Mammary epithelial cell (primary cell): ENCODE measurements at regions not wholly inside any gene's neighbourhood (a gene's known extent, or its start where the extent isn't known, plus 50 kb on each side); places are given as distances from the start of the nearest gene placed in this dataset.

Source experiments
- EZH2 ChIP-seq: IDR thresholded peaks from 2 replicates; pipeline ENCODE4 v1.6.1; 2012; ENCODE audit warnings: low read length, inconsistent platforms, borderline replicate concordance
- TF ChIP-seq, protein P1 (sequence below), 2 donors: IDR thresholded peaks in 1 of 2; conservative IDR thresholded peaks in 1 of 2; 2 replicates each; pipeline ENCODE4 v1.5.1; 2011 to 2012; ENCODE audit warnings: inconsistent platforms in 2 of 2, low read length in 2 of 2, mild to moderate bottlenecking in 2 of 2, control low read depth in 1 of 2, low read depth in 1 of 2; ENCODE audit not compliant: insufficient read depth in 1 of 2; ENCODE audit errors: extremely low read depth in 1 of 2

DNA sequence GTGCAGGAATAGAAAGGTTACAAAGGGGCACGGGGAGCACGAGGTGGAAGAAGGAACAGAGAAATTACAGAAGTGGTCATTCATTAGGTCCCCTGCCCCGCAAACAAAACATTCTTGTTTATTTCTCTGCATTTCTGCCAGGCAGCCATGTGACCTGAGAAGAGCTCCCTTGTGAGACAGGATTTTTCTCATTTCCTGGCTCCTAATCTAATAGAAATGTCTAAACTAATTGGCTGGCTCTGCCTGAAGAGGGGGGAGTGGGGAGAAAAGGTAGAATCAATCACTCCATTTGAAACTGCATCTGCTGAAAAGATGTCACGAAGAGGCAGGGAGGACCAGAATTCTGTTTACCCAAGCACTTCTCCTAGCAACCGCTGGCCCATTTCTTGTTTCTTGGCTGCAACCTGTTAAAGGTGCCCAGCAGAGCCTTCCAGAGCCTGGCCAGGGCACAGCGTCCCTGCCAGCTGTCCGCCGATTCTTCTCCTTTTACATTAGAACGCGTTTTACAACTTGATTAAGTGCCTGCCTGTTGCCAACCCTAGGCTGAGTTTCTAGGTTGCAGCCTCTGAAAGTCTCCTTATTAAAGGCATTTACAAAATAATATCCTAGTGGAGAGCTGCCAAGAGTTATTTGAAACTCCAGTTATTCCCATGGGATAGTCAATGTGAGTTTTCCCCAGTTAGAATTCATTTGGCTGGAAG, 1227.6 kb downstream of the TYW1 start:
- TF ChIP-seq, protein P1, sequence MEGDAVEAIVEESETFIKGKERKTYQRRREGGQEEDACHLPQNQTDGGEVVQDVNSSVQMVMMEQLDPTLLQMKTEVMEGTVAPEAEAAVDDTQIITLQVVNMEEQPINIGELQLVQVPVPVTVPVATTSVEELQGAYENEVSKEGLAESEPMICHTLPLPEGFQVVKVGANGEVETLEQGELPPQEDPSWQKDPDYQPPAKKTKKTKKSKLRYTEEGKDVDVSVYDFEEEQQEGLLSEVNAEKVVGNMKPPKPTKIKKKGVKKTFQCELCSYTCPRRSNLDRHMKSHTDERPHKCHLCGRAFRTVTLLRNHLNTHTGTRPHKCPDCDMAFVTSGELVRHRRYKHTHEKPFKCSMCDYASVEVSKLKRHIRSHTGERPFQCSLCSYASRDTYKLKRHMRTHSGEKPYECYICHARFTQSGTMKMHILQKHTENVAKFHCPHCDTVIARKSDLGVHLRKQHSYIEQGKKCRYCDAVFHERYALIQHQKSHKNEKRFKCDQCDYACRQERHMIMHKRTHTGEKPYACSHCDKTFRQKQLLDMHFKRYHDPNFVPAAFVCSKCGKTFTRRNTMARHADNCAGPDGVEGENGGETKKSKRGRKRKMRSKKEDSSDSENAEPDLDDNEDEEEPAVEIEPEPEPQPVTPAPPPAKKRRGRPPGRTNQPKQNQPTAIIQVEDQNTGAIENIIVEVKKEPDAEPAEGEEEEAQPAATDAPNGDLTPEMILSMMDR (conservative IDR thresholded peaks at IDR 0.05 in 1 of 2, IDR thresholded peaks at IDR 0.05 in 1 of 2; ENCODE audit: extremely low read depth in 1 of 2, insufficient read depth in 1 of 2, low read depth in 1 of 2, low read length in 2 of 2): no peak
- TF ChIP-seq EZH2: no peak
